Fibroblast of skin of scalp (primary cell): ENCODE measurements at regions not wholly inside any gene's neighbourhood (a gene's known extent, or its start where the extent isn't known, plus 50 kb on each side); places are given as distances from the start of the nearest gene placed in this dataset.

Experiments
- DNase-seq: peaks from one replicate; pipeline ENCODE4 v3.0.0-alpha.2; 2013

DNA sequence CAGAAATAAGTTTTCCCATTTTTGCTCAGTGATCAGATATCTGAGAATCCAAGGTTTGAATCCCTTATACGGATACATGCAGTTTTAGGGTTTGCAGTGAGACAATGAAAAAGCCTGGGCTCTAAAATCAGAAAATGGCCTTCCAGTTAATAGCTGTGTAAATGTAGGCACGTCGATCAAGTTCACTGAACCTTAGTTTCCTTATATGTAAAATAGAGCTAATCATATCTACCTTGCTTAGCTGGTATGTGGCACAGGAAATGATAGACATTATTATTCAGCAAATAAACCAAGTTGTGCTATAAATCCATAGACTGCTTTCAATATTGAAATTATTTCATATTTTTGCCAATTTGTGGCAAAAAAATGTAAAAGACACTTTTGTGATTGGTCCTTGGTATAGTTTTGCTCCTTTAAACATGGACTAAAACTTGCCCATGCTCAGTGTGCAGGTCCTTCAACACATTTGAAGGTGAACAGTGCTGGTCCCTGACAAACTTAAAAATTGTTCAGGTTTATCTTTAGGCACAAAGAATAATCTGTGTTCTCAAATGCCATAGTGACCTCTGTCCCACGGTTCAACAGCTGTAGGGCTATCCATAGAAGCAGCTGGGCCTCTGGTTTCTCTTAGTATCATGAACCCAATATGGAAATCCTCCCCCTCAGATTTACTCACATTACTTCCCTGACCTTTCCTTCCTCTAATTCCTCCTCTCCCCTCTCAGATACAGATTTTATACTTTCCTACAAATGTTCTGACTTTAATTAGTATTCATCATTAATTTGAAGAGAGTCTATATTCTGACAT, 51.0 kb downstream of the CCDC54 start:
- no peak for DNase-seq

DNA sequence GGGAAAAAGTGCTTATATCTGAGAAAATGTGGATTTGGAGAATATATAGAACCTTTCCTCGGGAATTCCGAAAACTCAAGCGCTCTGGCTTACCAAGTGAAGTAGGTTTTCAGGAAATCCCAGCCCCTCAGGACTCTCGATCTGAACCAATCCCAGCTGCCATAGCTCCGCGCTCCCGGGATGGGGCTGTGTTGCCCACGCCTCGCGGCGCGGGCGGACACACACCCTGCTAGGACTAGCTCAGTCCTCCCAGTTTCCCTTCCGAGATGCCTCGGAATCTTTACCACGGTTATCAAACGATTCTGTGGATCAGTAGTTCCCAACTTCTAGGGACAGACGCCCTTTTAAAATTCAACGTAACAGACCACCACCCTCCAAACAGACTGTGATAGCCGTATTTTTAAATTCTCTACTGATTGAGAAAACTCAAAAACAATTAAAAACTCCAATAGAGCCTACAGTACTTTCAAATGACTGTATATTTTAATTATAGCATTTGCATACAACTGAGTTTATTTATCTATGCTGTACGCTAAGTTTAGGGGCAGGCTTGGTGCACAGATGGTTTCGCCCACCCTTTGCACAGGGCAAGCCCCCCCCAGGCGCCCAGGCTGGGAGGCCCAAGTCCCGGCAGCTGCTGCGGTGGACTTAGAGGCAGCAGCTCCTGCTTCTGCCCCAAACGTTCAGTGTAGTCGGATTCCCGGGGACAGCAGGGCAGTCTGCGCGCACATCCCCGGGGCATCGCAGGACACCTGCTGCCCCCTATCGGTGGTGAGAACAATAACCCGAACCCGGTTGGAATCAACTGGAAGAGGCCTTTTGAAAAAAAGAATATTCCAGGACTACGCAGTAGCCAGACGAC, 52.3 kb downstream of the CCDC54 start:
- peak; percentile 90 for DNase-seq

- peak; percentile 25 for DNase-seq
These were observed 53.2 kb downstream of the CCDC54 start for GRCh38 chr3:107430214-107430995.

- no peak for DNase-seq
These were observed 53.7 kb downstream of the CCDC54 start for GRCh38 chr3:107430996-107431245.

DNA sequence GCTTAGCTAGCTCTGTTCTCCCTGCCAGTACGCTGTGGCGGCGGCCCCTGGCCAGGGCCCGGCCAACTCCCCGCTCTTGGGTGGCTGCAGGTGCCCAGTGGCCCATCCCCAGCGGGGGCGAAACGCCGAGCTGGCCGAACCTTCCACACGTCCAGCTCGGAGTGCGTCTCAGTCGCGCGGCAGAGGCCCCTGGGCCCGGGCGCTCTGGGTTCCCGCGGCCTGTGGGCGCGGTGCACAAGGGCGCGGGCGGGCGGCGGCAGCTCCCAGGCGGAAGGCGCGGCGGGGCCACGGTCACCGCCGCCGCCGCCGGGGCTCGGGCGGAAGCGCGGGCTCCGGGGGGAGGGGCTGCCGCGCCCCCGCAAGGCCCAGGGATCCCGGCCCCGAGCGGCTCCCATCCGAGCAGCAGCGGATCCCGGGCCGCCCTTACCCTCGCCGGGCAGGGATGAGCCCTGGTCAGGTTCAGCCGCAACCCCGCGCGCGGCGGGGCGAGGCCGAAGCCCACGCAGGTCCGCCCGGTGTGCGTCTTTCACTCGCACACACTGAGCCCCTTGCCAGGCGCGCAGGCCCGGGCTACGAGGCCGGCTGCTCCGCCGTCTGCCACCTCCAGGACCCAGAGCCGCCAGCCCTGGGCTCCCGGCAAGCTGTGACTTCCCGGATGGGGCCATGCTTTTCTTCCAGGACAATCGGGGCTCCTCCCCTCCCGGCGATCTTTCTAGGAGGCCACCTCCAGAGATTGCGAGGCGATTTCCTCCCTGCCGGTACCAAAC, 54.2 kb downstream of the CCDC54 start:
- DNase-seq: peak; percentile 75

GRCh38 chr3:107432013-107432515, 54.8 kb downstream of the CCDC54 start:
- DNase-seq: peak; percentile 3

DNA sequence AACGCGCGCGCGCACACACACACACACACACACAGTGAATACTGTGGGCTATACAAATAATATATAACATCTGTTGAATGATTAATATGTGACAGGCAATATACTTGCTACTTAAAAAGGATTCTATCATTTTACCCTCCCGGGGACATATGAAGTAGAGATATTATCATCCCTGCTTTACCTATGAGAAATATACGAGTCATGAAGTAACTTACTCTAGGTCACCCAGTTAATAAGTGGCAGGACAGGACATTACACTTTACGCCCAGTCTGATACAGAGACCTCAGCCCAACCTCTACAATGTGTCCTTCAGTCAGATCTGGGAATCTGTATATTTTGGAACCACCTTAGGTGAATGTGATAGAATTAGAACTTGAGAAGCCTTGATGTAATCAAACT, 55.4 kb downstream of the CCDC54 start:
- DNase-seq: peak; percentile 5

DNA sequence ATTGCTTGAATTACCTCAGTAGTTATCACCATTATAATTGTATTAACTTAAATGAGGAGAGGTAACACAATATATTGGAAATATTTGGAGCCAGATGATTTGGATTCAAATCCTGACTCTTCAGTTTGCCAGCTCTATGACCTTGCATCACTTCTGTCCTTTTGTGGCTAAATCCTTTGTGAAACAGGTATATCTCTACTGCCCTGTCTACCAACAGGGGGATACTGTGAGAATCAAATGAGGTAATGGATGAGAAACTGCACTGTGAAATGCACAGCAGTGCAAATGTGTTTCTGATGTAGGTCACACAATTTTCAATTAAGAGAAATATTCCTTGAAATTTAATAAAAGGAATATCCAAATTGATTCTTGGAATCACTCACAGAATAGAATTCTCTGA, 58.8 kb downstream of the CCDC54 start:
- no peak for DNase-seq

DNA sequence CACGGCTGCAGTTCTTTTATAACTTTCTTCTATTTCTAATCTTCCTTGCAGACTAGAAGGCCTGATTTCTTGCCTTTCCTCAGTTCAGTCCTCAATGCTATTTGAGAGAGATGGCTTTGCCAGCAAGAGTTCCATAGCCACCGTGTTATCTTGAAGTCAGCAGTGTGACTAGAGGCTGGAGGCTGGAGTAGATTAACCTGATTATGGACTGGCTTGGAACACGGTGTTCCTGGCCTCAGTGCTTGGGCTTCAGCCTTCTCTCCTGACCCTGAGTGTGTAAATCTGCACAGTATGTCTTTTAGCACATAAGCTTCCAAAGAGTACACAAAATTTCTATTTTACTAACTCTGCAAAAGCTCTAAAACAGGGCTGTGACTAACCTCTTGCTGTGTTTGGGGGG, 61.4 kb downstream of the CCDC54 start:
- DNase-seq: no peak

- DNase-seq: peak; percentile 44
These were observed 64.4 kb downstream of the CCDC54 start for GRCh38 chr3:107441617-107442016.

GRCh38 chr3:107443461-107443860, 66.2 kb downstream of the CCDC54 start:
- no peak for DNase-seq

DNA sequence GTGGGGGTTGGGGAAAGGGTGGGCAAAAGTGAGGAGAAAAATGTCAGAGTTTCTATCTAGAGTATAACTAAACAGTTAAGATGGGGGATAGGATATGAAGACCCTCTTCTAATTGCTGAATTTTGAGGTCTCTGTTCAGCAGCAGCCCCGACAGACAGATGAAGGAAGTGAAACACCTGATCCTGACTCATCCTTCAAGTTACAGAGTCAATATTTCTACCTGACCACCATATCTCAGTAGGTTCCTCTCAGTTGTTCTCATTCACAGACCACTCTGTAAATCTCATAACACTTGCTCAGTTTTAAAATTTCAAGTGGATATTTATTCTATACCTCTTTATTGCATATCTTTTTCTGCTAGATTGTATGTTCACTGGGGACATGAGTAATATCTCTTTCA, 69.5 kb downstream of the CCDC54 start:
- no peak for DNase-seq

DNA sequence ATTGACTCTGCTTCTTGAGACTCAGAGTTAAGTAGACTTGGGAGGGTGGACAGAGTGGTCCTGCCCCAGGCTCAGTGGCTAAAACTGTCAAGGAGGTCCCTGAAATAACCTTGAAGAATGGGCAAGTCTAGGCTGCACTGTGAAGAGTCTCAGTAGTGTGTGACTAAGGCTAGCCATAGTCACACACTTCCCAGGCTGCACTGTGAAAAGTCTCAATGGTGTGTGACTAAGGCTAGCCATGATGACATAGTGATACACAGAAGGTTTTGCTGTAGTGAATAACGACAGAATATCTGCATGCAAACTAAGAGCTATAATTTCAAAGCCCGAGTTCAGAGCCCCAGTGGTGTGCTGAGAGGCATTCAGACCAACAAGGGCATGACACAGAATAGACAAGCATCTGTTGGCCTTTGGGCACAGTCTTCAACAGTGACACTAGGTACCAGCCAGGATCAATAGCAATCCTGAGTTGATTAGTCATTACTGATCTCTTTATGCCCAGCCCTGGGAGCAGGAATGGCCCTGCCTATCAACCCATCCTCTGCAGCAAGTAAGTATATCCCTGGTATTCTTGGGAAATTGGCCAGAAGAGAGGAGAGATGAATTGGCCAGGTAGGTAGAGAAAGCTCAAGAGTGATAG, 72.4 kb upstream of the BBX start:
- peak; percentile 9 for DNase-seq

- peak; percentile 40 for DNase-seq
These were observed 70.3 kb upstream of the BBX start for GRCh38 chr3:107452436-107452835.

DNA sequence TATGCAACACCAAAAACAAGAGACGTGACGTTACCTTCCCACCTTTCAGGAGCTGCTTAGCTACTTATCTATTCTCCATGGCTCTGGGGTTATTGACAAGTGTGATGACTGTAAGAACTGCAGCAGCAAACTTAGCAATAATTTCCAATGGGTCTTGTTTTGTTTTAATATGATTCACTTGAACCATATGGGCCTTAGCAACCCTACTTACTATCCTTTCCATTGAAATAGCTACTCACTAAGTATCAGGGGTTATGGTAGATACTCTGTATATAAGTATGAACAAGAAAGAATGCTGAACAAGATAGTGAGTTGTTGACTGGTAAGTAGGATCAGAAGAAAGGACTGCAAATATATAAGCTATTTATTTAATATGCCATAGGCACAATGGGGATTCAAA, 69.3 kb upstream of the BBX start:
- no peak for DNase-seq

DNA sequence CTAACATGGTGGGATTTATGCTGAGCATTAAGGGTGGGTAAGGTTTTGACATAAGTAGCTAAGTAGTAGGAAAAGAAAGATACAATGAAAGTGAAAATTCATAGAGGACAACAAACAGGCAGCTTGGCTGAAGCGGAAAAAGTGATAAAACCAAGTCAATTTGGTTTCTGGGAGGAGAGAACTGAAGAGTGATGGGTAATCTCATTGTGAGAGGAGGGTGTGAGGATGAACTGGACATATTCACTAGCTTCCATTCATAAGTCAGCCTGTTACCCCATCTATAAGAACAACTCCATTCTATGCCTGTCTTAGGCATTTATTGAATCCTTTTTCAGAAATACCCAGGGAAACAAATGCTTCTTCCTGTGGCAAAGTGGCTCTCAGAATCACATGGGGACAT, 67.1 kb upstream of the BBX start:
- DNase-seq: no peak

DNA sequence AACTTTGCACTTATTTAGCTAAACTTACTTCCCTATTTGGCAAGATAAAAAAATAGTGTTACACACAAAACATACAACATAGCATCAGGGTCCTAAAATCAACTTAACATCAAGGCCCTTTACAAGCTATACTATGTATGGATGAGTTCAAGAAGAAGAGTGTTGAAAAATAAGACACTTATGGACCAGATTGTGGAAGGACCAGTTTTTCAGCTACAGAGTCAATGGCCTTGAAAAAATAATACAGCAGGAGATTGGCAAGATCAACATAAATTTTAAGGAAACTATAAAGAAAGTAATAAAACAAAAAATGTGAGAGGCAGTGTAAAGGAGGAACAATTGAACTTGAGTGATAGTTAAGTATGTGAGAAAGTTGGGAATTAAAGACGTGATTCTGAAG, 66.3 kb upstream of the BBX start:
- DNase-seq: no peak

GRCh38 chr3:107458871-107459270, 63.9 kb upstream of the BBX start:
- DNase-seq: peak; percentile 2

GRCh38 chr3:107461721-107462120, 61.0 kb upstream of the BBX start:
- DNase-seq: no peak

GRCh38 chr3:107464037-107464436, 58.7 kb upstream of the BBX start:
- DNase-seq: no peak

- DNase-seq: no peak
These were observed 57.6 kb upstream of the BBX start for GRCh38 chr3:107465064-107465631.

- no peak for DNase-seq
These were observed 54.0 kb upstream of the BBX start for GRCh38 chr3:107468782-107469181.
